Naive thymus-derived CD8-positive, alpha-beta T cell (primary cell): ENCODE measurements at regions not wholly inside any gene's neighbourhood (a gene's known extent, or its start where the extent isn't known, plus 50 kb on each side); places are given as distances from the start of the nearest gene placed in this dataset.
A peak's percentile ranks its signal among the peaks of the same experiment; 100 is the strongest.

Experiments used
- ATAC-seq, 2 donors: fragments of 150-1000 bp; cut with Tn5 transposase in 1 of 2; sonication (Bioruptor Pico), chemical (Tn5 transposase) in 1 of 2; 1 replicate in 1 of 2; 2 replicates in 1 of 2; pipeline ENCODE4 v1.10.0; 2021; ENCODE audit warnings: mild to moderate bottlenecking in 2 of 2, moderate library complexity in 2 of 2
- POLR2A ChIA-PET: fragments of 350-600 bp; sonication (Branson Sonifier 250); formaldehyde crosslinking; loops from one replicate; lab custom pipeline; 2021; ENCODE audit warnings: antibody characterized with exemption; lab: Charles Lee
- DNase-seq, 10 donors: peaks; one replicate each; pipeline versions ENCODE4 v3.0.0 to v3.0.0-alpha.2; 2020 to 2022
- H3K27ac Mint-ChIP-seq, 10 donors: one replicate each; pipeline ENCODE4 v1.8.0; 2020 to 2022; ENCODE audit warnings: mild to moderate bottlenecking in 10 of 10, mixed read lengths in 10 of 10, moderate library complexity in 4 of 10, inconsistent platforms in 1 of 10
- H3K27me3 Mint-ChIP-seq, 5 donors: one replicate each; pipeline ENCODE4 v1.8.0; 2021 to 2022; ENCODE audit warnings: mixed read lengths in 5 of 5
- H3K36me3 Mint-ChIP-seq, 3 donors: one replicate each; pipeline ENCODE4 v1.8.0; 2020 to 2022; ENCODE audit warnings: mixed read lengths in 3 of 3, mild to moderate bottlenecking in 2 of 3, inconsistent platforms in 1 of 3
- H3K4me1 Mint-ChIP-seq, 4 donors: one replicate each; pipeline ENCODE4 v1.8.0; 2021 to 2022; ENCODE audit warnings: mixed read lengths in 4 of 4
- H3K4me3 Mint-ChIP-seq, 10 donors: one replicate each; pipeline ENCODE4 v1.8.0; 2020 to 2022; ENCODE audit warnings: mild to moderate bottlenecking in 10 of 10, mixed read lengths in 10 of 10, moderate library complexity in 6 of 10, inconsistent platforms in 1 of 10
- H3K9me3 Mint-ChIP-seq, 9 donors: one replicate each; pipeline ENCODE4 v1.8.0; 2020 to 2022; ENCODE audit warnings: mixed read lengths in 9 of 9, mild to moderate bottlenecking in 3 of 9, inconsistent platforms in 1 of 9, moderate library complexity in 1 of 9

GRCh38 chr5:6823996-6824395 lies 110.8 kb downstream of the TENT4A start:
- POLR2A ChIA-PET = no interaction called here
- no peak overlapping the region for H3K4me3 Mint-ChIP-seq
- peaks cover 4 to 16% (median 14%) of the 10 kb centered on the region in 4 donors for H3K4me1 Mint-ChIP-seq
- DNase-seq (no peak), ATAC-seq (no peak)
- peaks cover 3 to 39% (median 17%) of the 10 kb centered on the region in 9 donors for H3K9me3 Mint-ChIP-seq
- H3K27ac Mint-ChIP-seq = no peak overlapping the region
- H3K27me3 Mint-ChIP-seq = peaks cover 8 to 40% (median 17%) of the 10 kb centered on the region in 5 donors
- H3K36me3 Mint-ChIP-seq = peaks cover 0 to 18% (median 2%) of the 10 kb centered on the region in 3 donors

GRCh38 chr5:6825678-6826244 lies 112.5 kb downstream of the TENT4A start:
- POLR2A ChIA-PET = no interaction called here
- DNase-seq (no peak), ATAC-seq (no peak)
- peaks cover 0 to 13% (median 2%) of the 10 kb centered on the region in 3 donors for H3K36me3 Mint-ChIP-seq
- no peak overlapping the region for H3K27ac Mint-ChIP-seq
- no peak overlapping the region for H3K4me3 Mint-ChIP-seq
- H3K27me3 Mint-ChIP-seq = peaks cover 8 to 33% (median 12%) of the 10 kb centered on the region in 5 donors
- peaks cover 5 to 19% (median 16%) of the 10 kb centered on the region in 4 donors for H3K4me1 Mint-ChIP-seq
- H3K9me3 Mint-ChIP-seq = peaks cover 3 to 26% (median 15%) of the 10 kb centered on the region in 9 donors

DNA sequence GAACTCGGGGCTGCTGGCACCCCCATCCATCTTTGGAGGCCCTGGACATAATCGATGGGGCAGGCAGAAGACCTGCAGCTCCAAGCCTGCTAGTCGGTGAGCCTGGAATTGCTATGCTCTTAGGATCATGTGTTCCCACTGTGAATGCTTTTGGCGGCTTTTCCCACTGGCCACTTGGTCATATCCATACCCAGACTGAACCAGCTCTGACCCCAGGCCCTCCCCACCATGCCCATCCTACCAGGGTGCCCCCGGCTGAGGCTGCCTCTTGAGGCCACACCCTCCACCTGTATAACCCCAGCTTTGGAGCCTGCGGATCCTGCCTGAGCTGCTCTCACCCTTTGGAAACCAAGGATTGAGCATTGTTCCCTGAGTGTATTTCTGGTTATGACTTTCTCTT lies 113.5 kb downstream of the TENT4A start:
- H3K9me3 Mint-ChIP-seq = peaks cover 0 to 23% (median 9%) of the 10 kb centered on the region in 9 donors
- peaks cover 7 to 19% (median 16%) of the 10 kb centered on the region in 4 donors for H3K4me1 Mint-ChIP-seq
- POLR2A ChIA-PET = no interaction called here
- peaks cover 0 to 7% (median 2%) of the 10 kb centered on the region in 3 donors for H3K36me3 Mint-ChIP-seq
- peaks cover 8 to 33% (median 12%) of the 10 kb centered on the region in 5 donors for H3K27me3 Mint-ChIP-seq
- no peak overlapping the region for H3K27ac Mint-ChIP-seq
- ATAC-seq (no peak), DNase-seq (no peak)
- no peak overlapping the region for H3K4me3 Mint-ChIP-seq

GRCh38 chr5:6827526-6828219 lies 114.4 kb downstream of the TENT4A start:
- ATAC-seq = peak; percentile 60 to 63
- Mint-ChIP-seq H3K4me1 (peaks cover 7 to 19% (median 16%) of the 10 kb centered on the region in 4 donors), H3K36me3 (peaks cover 0 to 5% (median 2%) of the 10 kb centered on the region in 3 donors), H3K9me3 (peaks cover 0 to 19% (median 6%) of the 10 kb centered on the region in 9 donors), H3K4me3 (peak overlapping the region; percentile 71 to 90 (median 78)), H3K27ac (peak overlapping the region in 8 of 10 donors; percentile 20 to 90 (median 76)), H3K27me3 (peaks cover 8 to 33% (median 12%) of the 10 kb centered on the region in 5 donors)
- peak in 2 of 10 donors; percentile 15 to 28 for DNase-seq
- POLR2A ChIA-PET = no interaction called here

DNA sequence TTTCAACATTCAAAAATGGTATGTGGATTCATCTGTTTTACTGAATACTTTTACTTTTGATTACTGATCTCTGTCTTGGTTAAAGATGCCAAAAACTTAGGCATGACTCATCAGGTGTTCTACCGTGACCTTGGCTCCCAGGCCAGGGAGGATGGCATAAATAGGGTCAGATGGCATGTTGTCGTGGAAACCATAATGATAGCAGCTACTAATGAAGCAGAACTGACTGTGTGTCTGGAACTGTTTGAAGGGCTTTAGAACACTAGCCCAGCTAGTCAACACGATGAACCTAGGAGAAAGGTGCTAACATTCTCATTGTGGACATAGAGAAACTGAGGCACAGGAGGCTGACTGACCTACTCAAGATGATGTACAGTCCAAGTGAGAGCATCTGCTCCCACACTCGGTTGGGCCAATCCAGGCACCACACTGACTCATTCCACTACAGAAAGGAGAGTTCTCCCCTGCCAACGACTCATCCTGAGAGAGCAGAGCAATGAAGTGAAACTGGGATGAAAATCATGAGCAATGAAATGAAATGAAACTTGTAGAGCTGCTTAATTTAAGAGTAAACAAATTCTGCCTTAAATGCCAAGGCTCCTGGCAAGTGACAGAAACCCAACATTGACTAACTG lies 116.0 kb downstream of the TENT4A start:
- Mint-ChIP-seq H3K27ac (peak overlapping the region in 2 of 10 donors; percentile 49 to 52), H3K9me3 (peaks cover 0 to 10% (median 0%) of the 10 kb centered on the region in 9 donors), H3K4me1 (peaks cover 7 to 19% (median 14%) of the 10 kb centered on the region in 4 donors), H3K4me3 (peak overlapping the region in 5 of 10 donors; percentile 2 to 44 (median 20)), H3K36me3 (no peaks in the 10 kb centered on the region), H3K27me3 (peaks cover 0 to 22% (median 7%) of the 10 kb centered on the region in 5 donors)
- POLR2A ChIA-PET = no interaction called here
- DNase-seq = no peak
- ATAC-seq = no peak

DNA sequence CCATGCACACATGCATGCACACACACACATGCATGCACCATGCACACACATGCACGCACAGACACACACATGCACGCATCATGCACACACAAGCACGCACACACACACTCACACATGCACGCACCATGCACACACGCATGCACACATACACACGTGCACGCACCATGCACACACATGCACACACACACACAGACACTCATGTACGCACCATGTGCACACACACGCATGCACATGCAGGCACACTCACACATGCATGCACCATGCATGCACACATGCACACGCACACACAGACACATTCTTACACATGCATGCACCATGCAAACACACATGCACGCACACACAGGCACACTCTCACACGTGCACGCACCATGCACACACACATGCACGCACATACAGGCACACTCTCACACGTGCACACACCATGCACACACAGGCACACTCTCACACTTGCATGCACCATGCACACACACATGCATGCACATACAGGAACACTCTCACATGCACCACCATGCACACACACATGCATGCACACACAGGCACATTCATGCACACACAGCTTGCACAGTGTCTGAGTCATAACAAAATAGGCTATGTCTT lies 117.5 kb downstream of the TENT4A start:
- Mint-ChIP-seq H3K9me3 (peaks cover 0 to 10% (median 0%) of the 10 kb centered on the region in 9 donors), H3K36me3 (no peaks in the 10 kb centered on the region), H3K27me3 (peaks cover 0 to 22% (median 7%) of the 10 kb centered on the region in 5 donors), H3K4me1 (peaks cover 7 to 19% (median 14%) of the 10 kb centered on the region in 4 donors), H3K4me3 (no peak overlapping the region), H3K27ac (no peak overlapping the region)
- ATAC-seq (no peak), DNase-seq (no peak)
- POLR2A ChIA-PET = no interaction called here

DNA sequence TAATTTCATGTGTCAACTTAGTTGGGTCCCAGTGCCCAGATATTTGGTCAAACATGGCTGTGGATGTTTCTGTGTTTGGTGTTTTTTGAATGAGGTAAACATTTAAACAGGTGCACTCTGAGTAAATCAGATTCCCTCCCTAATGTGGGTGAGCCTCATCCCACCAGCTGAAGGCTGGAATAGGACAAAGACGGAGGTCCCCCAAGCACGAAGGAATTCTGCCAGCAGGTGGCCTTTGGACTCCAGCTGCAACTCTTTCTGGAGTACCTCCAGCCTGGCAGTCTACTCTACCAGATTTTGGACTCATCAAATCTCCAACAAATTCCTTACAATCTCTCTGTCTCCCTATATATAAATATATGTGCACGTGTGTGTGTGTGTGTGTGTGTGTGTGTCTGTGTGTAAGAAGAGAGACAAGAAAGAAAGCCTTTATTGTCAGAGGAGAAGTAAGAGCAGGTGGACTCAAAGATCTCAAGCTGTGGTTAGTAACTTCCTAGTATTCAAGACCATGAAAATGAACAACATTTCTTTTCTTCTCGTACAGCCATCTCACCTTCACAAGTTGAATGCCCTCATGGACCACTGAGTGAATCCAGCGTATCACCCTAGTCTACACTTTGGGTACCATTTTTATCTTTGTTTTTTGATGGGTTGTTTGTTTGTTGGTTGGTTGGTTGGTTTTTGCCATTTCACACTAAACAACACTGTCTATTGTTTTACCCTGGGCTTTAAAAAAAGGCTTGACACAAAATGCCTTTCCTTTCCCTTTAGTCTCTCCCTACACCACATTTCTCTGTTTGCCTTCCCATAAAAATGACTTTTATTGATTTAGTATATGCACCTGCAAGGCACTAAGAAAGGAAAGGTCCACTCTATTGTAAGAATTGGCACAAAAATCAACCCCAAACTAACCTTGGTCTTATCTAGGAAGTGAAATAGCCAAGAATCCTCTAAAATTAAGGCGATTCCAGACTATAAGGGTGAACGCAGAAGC lies 118.7 kb downstream of the TENT4A start:
- peaks cover 7 to 19% (median 14%) of the 10 kb centered on the region in 4 donors for H3K4me1 Mint-ChIP-seq
- no peak for ATAC-seq
- no peak for DNase-seq
- H3K36me3 Mint-ChIP-seq = no peaks in the 10 kb centered on the region
- H3K9me3 Mint-ChIP-seq = peaks cover 0 to 10% (median 0%) of the 10 kb centered on the region in 9 donors
- no peak overlapping the region for H3K27ac Mint-ChIP-seq
- H3K27me3 Mint-ChIP-seq = peaks cover 0 to 12% (median 7%) of the 10 kb centered on the region in 5 donors
- no peak overlapping the region for H3K4me3 Mint-ChIP-seq
- POLR2A ChIA-PET = no interaction called here

GRCh38 chr5:6832994-6833393 lies 119.8 kb downstream of the TENT4A start:
- Mint-ChIP-seq H3K36me3 (peaks cover 0 to 3% (median 0%) of the 10 kb centered on the region in 3 donors), H3K27ac (no peak overlapping the region), H3K27me3 (peaks cover 2 to 7% (median 3%) of the 10 kb centered on the region in 5 donors), H3K4me1 (peaks cover 4 to 13% (median 7%) of the 10 kb centered on the region in 4 donors), H3K9me3 (peaks cover 0 to 17% (median 0%) of the 10 kb centered on the region in 9 donors), H3K4me3 (no peak overlapping the region)
- POLR2A ChIA-PET = no interaction called here
- no peak for DNase-seq
- ATAC-seq = no peak

DNA sequence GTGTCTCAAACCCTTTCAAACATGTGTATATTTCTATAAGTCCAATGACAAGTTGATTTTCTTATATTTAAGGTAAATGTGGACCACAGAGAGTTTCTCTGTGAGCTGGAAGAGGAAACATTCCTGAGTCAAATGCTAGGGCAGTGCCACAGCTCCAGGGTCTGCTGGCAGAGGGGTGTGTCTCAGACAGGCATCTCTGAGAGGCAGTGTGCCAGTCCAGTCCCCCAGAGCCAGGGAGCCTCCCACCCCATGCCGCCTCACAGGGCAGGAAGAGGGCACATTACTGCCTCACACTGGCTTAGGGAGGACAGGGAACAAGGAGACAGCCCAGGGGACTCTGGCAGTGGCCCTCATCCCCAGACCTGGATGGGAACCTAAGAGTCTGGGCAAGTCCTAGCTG lies 120.2 kb downstream of the TENT4A start:
- POLR2A ChIA-PET = no interaction called here
- Mint-ChIP-seq H3K27ac (no peak overlapping the region), H3K9me3 (peaks cover 0 to 20% (median 0%) of the 10 kb centered on the region in 9 donors), H3K27me3 (peaks cover 0 to 7% (median 3%) of the 10 kb centered on the region in 5 donors), H3K36me3 (peaks cover 0 to 3% (median 0%) of the 10 kb centered on the region in 3 donors), H3K4me3 (no peak overlapping the region), H3K4me1 (peaks cover 0 to 9% (median 4%) of the 10 kb centered on the region in 4 donors)
- DNase-seq = no peak
- ATAC-seq = no peak

DNA sequence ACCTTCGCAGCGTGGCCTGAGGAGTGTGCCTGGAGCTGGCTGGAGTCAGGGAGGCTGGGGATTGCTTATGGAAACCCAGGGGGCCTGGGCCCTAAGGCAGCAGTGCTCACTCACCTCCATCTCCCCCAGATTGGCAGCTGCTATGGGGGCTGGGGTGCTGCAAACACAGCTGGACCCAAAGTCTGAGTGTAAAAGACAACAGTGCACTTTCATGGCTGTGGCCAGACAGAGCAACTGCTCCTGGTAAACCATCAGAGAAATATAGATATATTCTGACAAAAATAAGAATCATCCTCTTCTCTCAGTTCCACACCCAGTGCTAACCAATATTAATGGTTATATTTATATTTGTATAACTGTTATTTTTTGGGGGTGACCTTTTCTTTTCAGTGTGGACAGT lies 123.9 kb downstream of the TENT4A start:
- Mint-ChIP-seq H3K27me3 (peaks cover 0 to 8% (median 3%) of the 10 kb centered on the region in 5 donors), H3K4me3 (no peak overlapping the region), H3K4me1 (peaks cover 0 to 2% (median 0%) of the 10 kb centered on the region in 4 donors), H3K27ac (no peak overlapping the region), H3K36me3 (peaks cover 0 to 3% (median 0%) of the 10 kb centered on the region in 3 donors), H3K9me3 (peaks cover 0 to 10% (median 0%) of the 10 kb centered on the region in 9 donors)
- ATAC-seq (no peak), DNase-seq (no peak)
- POLR2A ChIA-PET = no interaction called here

GRCh38 chr5:6837519-6838110 lies 124.4 kb downstream of the TENT4A start:
- Mint-ChIP-seq H3K4me1 (peaks cover 0 to 2% (median 0%) of the 10 kb centered on the region in 4 donors), H3K9me3 (peaks cover 0 to 10% (median 0%) of the 10 kb centered on the region in 9 donors)

More at GRCh38 chr5:6837519-6838110, 124.4 kb downstream of the TENT4A start:
- peak overlapping the region in 2 of 10 donors; percentile 10 to 44 for H3K27ac Mint-ChIP-seq
- POLR2A ChIA-PET = no interaction called here
- H3K4me3 Mint-ChIP-seq = no peak overlapping the region
- ATAC-seq (no peak), DNase-seq (peak in 2 of 10 donors; percentile 9 to 12)
- H3K36me3 Mint-ChIP-seq = peaks cover 0 to 3% (median 0%) of the 10 kb centered on the region in 3 donors
- H3K27me3 Mint-ChIP-seq = peaks cover 0 to 8% (median 3%) of the 10 kb centered on the region in 5 donors
